Glutamatergic neuron (in vitro differentiated cells): ENCODE measurements at regions not wholly inside any gene's neighbourhood (a gene's known extent, or its start where the extent isn't known, plus 50 kb on each side); places are given as distances from the start of the nearest gene placed in this dataset.

ENCODE experiments used
- DNase-seq: peaks from one replicate; pipeline ENCODE4 v3.0.0; 2022
- H3K27ac Mint-ChIP-seq: one replicate; pipeline ENCODE4 v1.8.0; 2020; ENCODE audit warnings: mild to moderate bottlenecking, mixed read lengths, inconsistent platforms; ENCODE audit not compliant: unreplicated experiment
- H3K27me3 Mint-ChIP-seq: one replicate; pipeline ENCODE4 v1.8.0; 2020; ENCODE audit warnings: mild to moderate bottlenecking, moderate library complexity, mixed read lengths, inconsistent platforms; ENCODE audit not compliant: unreplicated experiment
- H3K36me3 Mint-ChIP-seq: one replicate; pipeline ENCODE4 v1.8.0; 2020; ENCODE audit warnings: mild to moderate bottlenecking, mixed read lengths, inconsistent platforms; ENCODE audit not compliant: unreplicated experiment
- H3K4me1 Mint-ChIP-seq: one replicate; pipeline ENCODE4 v1.8.0; 2020; ENCODE audit warnings: mild to moderate bottlenecking, low read depth, mixed read lengths, inconsistent platforms; ENCODE audit not compliant: unreplicated experiment
- H3K4me3 Mint-ChIP-seq: one replicate; pipeline ENCODE4 v1.8.0; 2020; ENCODE audit warnings: mild to moderate bottlenecking, mixed read lengths, inconsistent platforms; ENCODE audit not compliant: unreplicated experiment
- H3K9me3 Mint-ChIP-seq: one replicate; pipeline ENCODE4 v1.8.0; 2020; ENCODE audit warnings: mild to moderate bottlenecking, moderate library complexity, mixed read lengths, inconsistent platforms; ENCODE audit not compliant: unreplicated experiment
- CTCF ChIP-seq: fragments of 200-600 bp; sonication (generic); IDR thresholded peaks from one replicate; pipeline ENCODE4 v1.5.0; 2021; ENCODE audit not compliant: partially characterized antibody, unreplicated experiment

- H3K27me3 Mint-ChIP-seq, result no peaks in the 10 kb centered on the region
- no peak for DNase-seq
- H3K36me3 Mint-ChIP-seq, result no peaks in the 10 kb centered on the region
- H3K27ac Mint-ChIP-seq, result no peak overlapping the region
- no peaks in the 10 kb centered on the region for H3K9me3 Mint-ChIP-seq
- no peaks in the 10 kb centered on the region for H3K4me1 Mint-ChIP-seq
- TF ChIP-seq CTCF, result no peak
- no peak overlapping the region for H3K4me3 Mint-ChIP-seq
Measured at GRCh38 chr15:98202256-98202655, 241.8 kb downstream of the ARRDC4 start.

DNA sequence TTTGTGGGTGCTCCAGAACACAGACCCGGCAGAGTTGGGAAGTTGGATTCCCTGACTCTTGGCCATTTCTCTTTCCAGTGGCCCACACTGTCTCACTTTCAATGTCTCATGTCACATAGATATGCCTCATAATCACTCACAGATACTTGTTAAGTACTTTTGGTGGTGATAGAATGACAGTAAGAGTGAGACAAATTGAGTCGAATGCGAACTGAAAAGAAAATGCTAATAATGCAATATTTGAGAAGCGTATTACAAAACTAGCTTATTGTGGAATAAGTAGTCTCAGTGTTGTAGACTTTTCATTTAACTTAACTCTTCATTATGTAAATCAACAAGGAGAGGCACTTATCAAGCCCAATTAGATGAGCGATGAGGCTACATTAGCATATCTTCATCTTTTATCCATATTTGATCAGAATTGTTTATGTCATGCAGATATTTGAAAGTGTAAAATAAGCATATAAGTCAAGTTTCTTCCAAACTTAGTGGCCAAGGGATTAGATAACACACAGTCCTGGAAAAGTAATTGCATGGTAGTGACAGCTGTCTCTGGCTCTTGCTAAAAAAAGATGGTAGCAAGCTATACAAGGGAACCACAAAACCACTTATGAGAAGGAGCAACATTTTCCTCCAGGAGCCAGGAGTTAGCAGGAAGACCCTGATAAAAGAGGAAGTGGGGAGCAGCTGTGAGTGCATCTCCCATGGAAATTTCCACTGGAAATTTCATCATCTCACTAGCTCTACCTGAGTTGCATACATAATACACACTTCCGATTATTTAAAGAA is 243.6 kb downstream of the ARRDC4 start:
- H3K4me1 Mint-ChIP-seq, result no peaks in the 10 kb centered on the region
- H3K9me3 Mint-ChIP-seq, result no peaks in the 10 kb centered on the region
- H3K4me3 Mint-ChIP-seq, result no peak overlapping the region
- no peaks in the 10 kb centered on the region for H3K36me3 Mint-ChIP-seq
- no peak for TF ChIP-seq CTCF
- peaks cover 3% of the 10 kb centered on the region for H3K27me3 Mint-ChIP-seq
- no peak for DNase-seq
- no peak overlapping the region for H3K27ac Mint-ChIP-seq

DNA sequence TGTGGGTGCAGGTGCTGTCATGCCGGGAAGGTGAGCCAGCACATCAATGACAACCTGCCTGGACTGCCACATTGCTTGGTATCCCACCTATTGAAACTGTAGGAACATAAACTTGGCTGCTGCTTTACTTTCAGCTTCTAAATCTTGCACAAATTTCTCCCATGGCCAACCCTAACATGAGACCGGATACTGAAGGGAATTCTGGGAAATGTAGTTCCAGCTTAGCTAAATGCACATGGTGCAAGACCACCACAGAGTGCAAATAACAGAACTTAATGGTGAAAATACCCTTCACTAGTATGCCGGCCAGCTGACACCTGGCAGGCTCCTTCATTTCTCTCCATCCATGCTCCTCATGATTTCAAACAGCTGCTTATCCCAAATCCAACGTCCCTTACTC is 247.4 kb downstream of the ARRDC4 start:
- Mint-ChIP-seq H3K4me3 (no peak overlapping the region), H3K27me3 (peaks cover 3% of the 10 kb centered on the region), H3K9me3 (no peaks in the 10 kb centered on the region), H3K4me1 (no peaks in the 10 kb centered on the region), H3K36me3 (no peaks in the 10 kb centered on the region), H3K27ac (no peak overlapping the region)
- TF ChIP-seq CTCF, result no peak
- no peak for DNase-seq

GRCh38 chr15:98213346-98213979 is 253.0 kb downstream of the ARRDC4 start:
- H3K27me3 Mint-ChIP-seq, result peaks cover 3% of the 10 kb centered on the region

More at GRCh38 chr15:98213346-98213979, 253.0 kb downstream of the ARRDC4 start:
- no peaks in the 10 kb centered on the region for H3K4me1 Mint-ChIP-seq
- no peaks in the 10 kb centered on the region for H3K9me3 Mint-ChIP-seq
- DNase-seq, result no peak
- H3K4me3 Mint-ChIP-seq, result no peak overlapping the region
- no peak for TF ChIP-seq CTCF
- H3K36me3 Mint-ChIP-seq, result no peaks in the 10 kb centered on the region
- H3K27ac Mint-ChIP-seq, result no peak overlapping the region
